H1 (cell line): ENCODE measurements at regions not wholly inside any gene's neighbourhood (a gene's known extent, or its start where the extent isn't known, plus 50 kb on each side); places are given as distances from the start of the nearest gene placed in this dataset.
"Not testable (repeated sequence)": the region's sequence is repeated elsewhere in the genome, so short reads cannot be mapped to it uniquely, and the experiment has no call there.

Experiments
- CTCF ChIA-PET: fragments of 300-600 bp; sonication (Branson Sonifier 250); formaldehyde crosslinking; loops from one replicate; lab custom pipeline; 2021; ENCODE audit not compliant: partially characterized antibody; lab: Charles Lee
- POLR2A ChIA-PET: fragments of 300-600 bp; sonication (Branson Sonifier 250); formaldehyde crosslinking; loops from one replicate; lab custom pipeline; 2021; ENCODE audit warnings: inconsistent platforms; ENCODE audit not compliant: partially characterized antibody; lab: Charles Lee
- DNase-seq, 2 experiments: peaks; one replicate each; pipeline versions ENCODE4 v3.0.0 to v3.0.0-alpha.2; 2010 to 2022; ENCODE audit warnings: low spot score in 2 of 2, low read depth in 1 of 2, mixed read lengths in 1 of 2
- FAIRE-seq: peaks from 2 replicates; lab custom pipeline; 2011; peaks lifted over from hg19 to GRCh38; lab: Jason Lieb, UNC
- H2AFZ ChIP-seq: 2 replicates; pipeline ENCODE4 v1.8.1; 2012; ENCODE audit warnings: low read length, inconsistent platforms
- H2AK5ac ChIP-seq: 2 replicates; pipeline ENCODE4 v1.6.1; 2013; ENCODE audit warnings: low read depth, low read length
- H2BK120ac ChIP-seq: replicated peaks from 2 replicates; pipeline ENCODE3; 2013; ENCODE audit warnings: low read depth, low read length, inconsistent platforms
- H2BK12ac ChIP-seq: 2 replicates; pipeline ENCODE4 v1.6.1; 2013; ENCODE audit warnings: low read depth, low read length
- H2BK15ac ChIP-seq: 2 replicates; pipeline ENCODE4 v1.6.1; 2013; ENCODE audit warnings: low read length
- H2BK20ac ChIP-seq: 2 replicates; pipeline ENCODE4 v1.6.1; 2013; ENCODE audit warnings: low read length
- H2BK5ac ChIP-seq: 2 replicates; pipeline ENCODE4 v1.6.1; 2013; ENCODE audit warnings: low read depth, low read length
- H3K14ac ChIP-seq: 2 replicates; pipeline ENCODE4 v1.6.1; 2013; ENCODE audit warnings: inconsistent platforms; ENCODE audit not compliant: insufficient read length
- H3K18ac ChIP-seq: 2 replicates; pipeline ENCODE4 v1.6.1; 2013; ENCODE audit warnings: low read length; ENCODE audit errors: extremely low read depth
- H3K23ac ChIP-seq: 2 replicates; pipeline ENCODE4 v1.6.1; 2013; ENCODE audit warnings: inconsistent platforms; ENCODE audit not compliant: insufficient read length
- H3K23me2 ChIP-seq: 2 replicates; pipeline ENCODE4 v1.6.1; 2013; ENCODE audit warnings: low read depth, low read length
- H3K27ac ChIP-seq: 2 replicates; pipeline ENCODE4 v1.6.1; 2011; ENCODE audit warnings: low read depth, low read length, inconsistent platforms
- H3K27me3 ChIP-seq, 4 experiments: replicated peaks in 1 of 4; 1 replicate in 1 of 4; 2 replicates in 3 of 4; pipeline versions ENCODE4 v1.6.1 to v1.8.1; 2011 to 2013; ENCODE audit warnings: low read length in 3 of 4, mild to moderate bottlenecking in 3 of 4, inconsistent platforms in 2 of 4, mixed read lengths in 2 of 4, moderate library complexity in 1 of 4; ENCODE audit not compliant: control insufficient read depth in 3 of 4, insufficient read depth in 3 of 4; ENCODE audit errors: extremely low read depth in 1 of 4
- H3K36me3 ChIP-seq, 4 experiments: 2 replicates each; pipeline versions ENCODE4 v1.6.1 to v1.8.1; 2011 to 2013; ENCODE audit warnings: mild to moderate bottlenecking in 4 of 4, low read length in 3 of 4, moderate library complexity in 2 of 4, control low read depth in 1 of 4, inconsistent platforms in 1 of 4; ENCODE audit not compliant: insufficient read depth in 4 of 4, control insufficient read depth in 2 of 4
- H3K4ac ChIP-seq: replicated peaks from 2 replicates; pipeline ENCODE3; 2013; ENCODE audit warnings: low read length, low read depth, mixed read lengths, inconsistent platforms; ENCODE audit not compliant: insufficient read length
- H3K4me1 ChIP-seq, 4 experiments: replicated peaks in 1 of 4; 1 replicate in 1 of 4; 2 replicates in 3 of 4; pipeline versions ENCODE4 v1.6.1 to v1.8.1; 2011 to 2013; ENCODE audit warnings: low read length in 3 of 4, inconsistent platforms in 2 of 4, mixed read lengths in 1 of 4; ENCODE audit not compliant: insufficient read depth in 4 of 4, control insufficient read depth in 3 of 4
- H3K4me2 ChIP-seq, 2 experiments: 2 replicates each; pipeline versions ENCODE4 v1.6.1 to v1.8.1; 2011 to 2013; ENCODE audit warnings: low read depth in 2 of 2, low read length in 2 of 2, control low read depth in 1 of 2, inconsistent platforms in 1 of 2, mild to moderate bottlenecking in 1 of 2; ENCODE audit not compliant: insufficient read depth in 1 of 2
- H3K4me3 ChIP-seq, 4 experiments: fragments of 200-600, 300-600 bp in 1 of 4; sonication (generic), shearing (Covaris generic), sonication (Bioruptor Twin) in 1 of 4; 2 replicates each; pipeline versions ENCODE4 v1.5.1 to v1.8.1; 2011 to 2016; ENCODE audit warnings: low read length in 4 of 4, low read depth in 3 of 4, control low read depth in 2 of 4, inconsistent platforms in 2 of 4, mild to moderate bottlenecking in 2 of 4, mixed read lengths in 1 of 4, moderate library complexity in 1 of 4; ENCODE audit not compliant: insufficient read depth in 2 of 4; ENCODE audit errors: extremely low read depth in 1 of 4
- H3K56ac ChIP-seq: replicated peaks from 2 replicates; pipeline ENCODE3; 2013; ENCODE audit warnings: low read depth, mild to moderate bottlenecking, mixed read lengths, low read length, inconsistent platforms; ENCODE audit not compliant: insufficient read length
- H3K79me1 ChIP-seq: 2 replicates; pipeline ENCODE4 v1.6.1; 2013; ENCODE audit warnings: low read depth, low read length, control low read depth
- H3K79me2 ChIP-seq, 2 experiments: 2 replicates each; pipeline versions ENCODE4 v1.6.1 to v1.8.1; 2012 to 2013; ENCODE audit warnings: low read length in 2 of 2, mild to moderate bottlenecking in 2 of 2, inconsistent platforms in 1 of 2; ENCODE audit not compliant: insufficient read depth in 2 of 2, control insufficient read depth in 1 of 2
- H3K9ac ChIP-seq, 4 experiments: replicated peaks in 1 of 4; 1 replicate in 1 of 4; 2 replicates in 3 of 4; pipeline versions ENCODE4 v1.6.1 to v1.8.1; 2011 to 2013; ENCODE audit warnings: low read depth in 3 of 4, low read length in 3 of 4, control low read depth in 2 of 4, mild to moderate bottlenecking in 2 of 4, moderate library complexity in 2 of 4, inconsistent platforms in 1 of 4; ENCODE audit errors: extremely low read depth in 1 of 4
- H3K9me3 ChIP-seq, 2 experiments: 2 replicates each; pipeline versions ENCODE4 v1.6.1 to v1.8.1; 2012 to 2013; ENCODE audit warnings: mild to moderate bottlenecking in 2 of 2, moderate library complexity in 2 of 2, control low read depth in 1 of 2, inconsistent platforms in 1 of 2, low read depth in 1 of 2, low read length in 1 of 2, mixed read lengths in 1 of 2; ENCODE audit not compliant: insufficient read depth in 2 of 2
- H4K20me1 ChIP-seq, 2 experiments: replicated peaks in 1 of 2; 2 replicates each; pipeline versions ENCODE3 to v1.8.1; 2011 to 2013; ENCODE audit warnings: inconsistent platforms in 2 of 2, low read length in 2 of 2, mild to moderate bottlenecking in 1 of 2; ENCODE audit not compliant: insufficient read depth in 2 of 2, control insufficient read depth in 1 of 2
- H4K5ac ChIP-seq: 2 replicates; pipeline ENCODE4 v1.6.1; 2013; ENCODE audit warnings: low read length, low read depth, mixed read lengths, inconsistent platforms; ENCODE audit not compliant: insufficient read length
- H4K8ac ChIP-seq: 2 replicates; pipeline ENCODE4 v1.8.0; 2013; ENCODE audit warnings: mild to moderate bottlenecking, moderate library complexity, low read length, inconsistent platforms; ENCODE audit not compliant: insufficient read depth; ENCODE audit errors: extremely low read depth
- H4K91ac ChIP-seq: replicated peaks from 2 replicates; pipeline ENCODE3; 2013; ENCODE audit warnings: low read length, mixed read lengths, inconsistent platforms; ENCODE audit not compliant: insufficient read length
- WGBS, 2 experiments: shearing (Covaris generic) in 1 of 2; methylation state at CpG; one replicate each; pipeline versions ENCODE4 v1.1.6 to v1.1.7; 2013 to 2015; ENCODE audit warnings: low lambda C conversion rate in 2 of 2, mixed read lengths in 2 of 2, inconsistent platforms in 1 of 2, low coverage in 1 of 2, missing lambda C conversion rate in 1 of 2; ENCODE audit not compliant: insufficient replicate concordance in 2 of 2, insufficient coverage in 1 of 2, insufficient read length in 1 of 2; ENCODE audit errors: extremely low coverage in 1 of 2, missing lambda C conversion rate in 1 of 2; 5-methylcytosine and 5-hydroxymethylcytosine counted together

DNA sequence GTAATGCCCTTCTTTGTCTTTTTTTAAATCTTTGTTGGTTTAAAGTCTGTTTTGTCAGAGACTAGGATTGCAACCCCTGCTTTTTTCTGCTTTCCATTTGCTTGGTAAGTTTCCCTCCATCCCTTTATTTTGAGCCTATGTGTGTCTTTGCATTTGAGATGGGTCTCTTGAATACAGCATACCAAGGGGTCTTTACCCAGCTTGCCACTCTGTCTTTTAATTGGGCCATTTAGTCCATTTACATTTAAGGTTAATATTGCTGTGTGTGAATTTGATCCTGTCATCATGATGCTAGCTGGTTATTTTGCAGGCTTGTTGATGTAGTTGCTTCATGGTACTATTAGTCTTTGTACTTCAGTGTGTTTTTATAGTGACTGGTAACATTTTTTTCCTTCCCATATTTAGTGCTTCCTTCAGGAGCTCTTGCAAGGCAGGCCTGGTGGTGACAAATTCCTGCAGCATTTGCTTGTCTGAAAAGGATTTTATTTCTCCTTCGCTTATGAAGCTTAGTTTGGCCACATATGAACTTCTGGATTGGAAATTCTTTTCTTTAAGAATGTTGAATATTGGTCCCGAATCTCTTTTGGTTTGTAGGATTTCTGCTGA lies 215.0 kb downstream of the CYB561 start:
- H3K4ac ChIP-seq, H2BK12ac ChIP-seq, POLR2A ChIA-PET, H2AK5ac ChIP-seq, H3K79me1 ChIP-seq, H3K14ac ChIP-seq, H3K4me2 ChIP-seq, H4K20me1 ChIP-seq, H3K27me3 ChIP-seq, H3K23me2 ChIP-seq, H3K9me3 ChIP-seq, FAIRE-seq, DNase-seq, H4K91ac ChIP-seq, H3K36me3 ChIP-seq, H2BK120ac ChIP-seq, H2AFZ ChIP-seq, H2BK20ac ChIP-seq, H3K4me3 ChIP-seq, H2BK5ac ChIP-seq, H3K23ac ChIP-seq, H4K5ac ChIP-seq, H2BK15ac ChIP-seq, H3K56ac ChIP-seq, H3K9ac ChIP-seq, H3K18ac ChIP-seq, H3K79me2 ChIP-seq, H3K4me1 ChIP-seq, H3K27ac ChIP-seq, H4K8ac ChIP-seq: not testable (repeated sequence)
- CTCF ChIA-PET = interaction anchor here (4.0 kb wide), 1 partner anchor 8 kb away, joined by 17 read pairs; no protein-coding TSS in a partner anchor
- 89% methylated on average over 2 of the region's 2 CpGs; no CpG with 5 or more reads in 1 of the 2 experiments for WGBS, 2 experiments
